GM18520 (cell line): ENCODE measurements at regions not wholly inside any gene's neighbourhood (a gene's known extent, or its start where the extent isn't known, plus 50 kb on each side); places are given as distances from the start of the nearest gene placed in this dataset.

Experiments
- ATAC-seq: cut with Tn5 transposase; IDR thresholded peaks from one replicate; pipeline ENCODE4 v1.9.1; 2021; ENCODE audit not compliant: unreplicated experiment

DNA sequence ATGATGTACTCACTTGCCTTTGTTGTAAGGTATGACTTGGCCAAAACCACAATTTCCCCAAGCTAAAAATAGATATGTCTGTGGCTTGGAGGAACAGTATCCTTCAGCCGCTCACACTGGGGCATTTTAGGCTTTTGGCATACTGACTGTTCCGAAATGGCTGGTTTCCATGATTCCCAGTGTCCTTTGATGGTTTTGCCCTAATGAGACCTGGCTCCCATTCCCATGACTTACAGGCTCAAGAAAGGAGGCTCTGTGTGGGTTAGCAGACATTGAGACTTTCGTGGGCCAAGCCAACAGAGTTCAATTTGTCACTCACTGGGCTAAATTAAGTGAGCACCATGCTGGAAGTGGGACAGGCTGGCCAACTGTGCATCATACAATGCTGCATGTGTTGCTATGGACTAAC is 150.6 kb downstream of the CEP135 start:
- ATAC-seq = no peak

DNA sequence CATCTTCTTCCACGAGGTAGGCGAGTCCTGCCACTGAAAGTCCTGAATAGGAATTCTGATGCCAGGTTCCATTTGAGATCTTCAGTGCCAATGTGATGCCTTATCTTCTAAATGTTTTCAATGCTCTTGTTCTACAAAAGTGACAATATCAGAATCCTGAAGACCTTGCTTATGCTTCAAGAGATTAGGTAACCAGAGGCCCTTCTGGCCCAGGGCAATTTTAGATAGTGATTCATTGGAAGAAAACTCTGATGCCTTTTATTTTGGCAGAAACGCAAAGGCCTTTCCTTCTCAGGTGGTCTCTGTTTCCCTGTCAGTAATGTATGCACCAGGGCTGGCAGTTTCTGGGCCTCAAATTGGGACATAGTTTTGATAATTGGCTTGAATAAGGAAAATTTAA is 144.8 kb downstream of the CEP135 start:
- no peak for ATAC-seq

DNA sequence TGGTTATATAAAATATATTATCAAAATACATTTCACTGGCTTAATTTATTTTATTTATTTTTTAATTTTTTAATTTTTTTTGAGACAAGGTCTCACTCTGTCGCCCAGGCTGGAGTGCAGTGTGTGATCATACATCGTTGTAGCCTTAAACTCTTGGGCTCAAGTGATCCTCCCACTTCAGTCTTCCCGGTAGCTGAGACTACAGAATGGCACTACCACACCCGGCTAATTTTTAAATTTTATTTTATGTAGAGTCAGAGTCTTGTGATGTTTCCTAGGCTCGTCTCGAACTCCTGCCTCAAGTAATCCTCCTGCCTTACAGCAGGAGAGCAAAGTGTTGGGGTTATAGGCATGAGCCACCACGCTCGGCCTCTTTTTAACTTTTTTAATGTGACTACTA is 143.8 kb downstream of the CEP135 start:
- ATAC-seq = no peak

DNA sequence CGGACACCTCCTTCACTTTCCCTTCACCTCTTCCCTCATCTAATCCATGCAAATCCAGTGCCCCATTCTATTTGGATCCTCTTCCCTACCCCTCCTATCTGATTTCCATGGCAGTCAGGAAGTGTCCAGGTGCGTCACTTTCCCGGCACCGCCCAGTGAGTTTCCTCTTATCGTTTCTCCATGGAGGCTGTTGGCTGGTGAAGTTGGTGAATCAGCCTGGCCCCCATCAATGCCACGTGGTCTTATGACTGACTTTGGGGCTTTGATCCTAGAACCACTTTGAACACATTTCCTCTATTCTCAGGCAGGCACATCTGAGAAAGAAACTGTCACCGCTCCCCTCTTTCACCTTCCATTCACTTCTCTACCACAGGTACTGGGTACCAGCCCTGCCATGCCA is 137.8 kb downstream of the CEP135 start:
- no peak for ATAC-seq

DNA sequence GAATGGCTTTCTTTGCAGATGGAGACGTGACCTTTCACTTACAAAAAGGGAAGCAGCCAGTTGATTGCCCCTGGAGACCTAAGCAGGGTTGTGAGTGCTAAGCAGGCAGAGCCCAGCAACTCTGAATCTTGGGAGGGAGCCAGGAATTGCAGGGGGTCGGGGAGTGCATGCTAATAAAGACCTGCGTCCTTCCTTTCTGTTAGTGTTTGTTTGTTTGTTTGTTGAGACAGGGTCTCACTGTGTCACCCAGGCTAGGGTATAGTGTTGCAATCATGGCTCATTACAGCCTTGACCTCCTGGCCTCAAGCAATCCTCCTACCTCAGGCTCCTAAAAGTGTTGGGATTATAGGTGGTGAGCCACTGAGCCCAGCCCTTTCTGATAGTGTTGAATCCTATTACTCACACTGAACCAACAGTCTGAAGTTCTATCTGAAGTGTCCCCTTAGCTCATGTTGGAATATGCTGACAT is 137.4 kb downstream of the CEP135 start:
- ATAC-seq = no peak

DNA sequence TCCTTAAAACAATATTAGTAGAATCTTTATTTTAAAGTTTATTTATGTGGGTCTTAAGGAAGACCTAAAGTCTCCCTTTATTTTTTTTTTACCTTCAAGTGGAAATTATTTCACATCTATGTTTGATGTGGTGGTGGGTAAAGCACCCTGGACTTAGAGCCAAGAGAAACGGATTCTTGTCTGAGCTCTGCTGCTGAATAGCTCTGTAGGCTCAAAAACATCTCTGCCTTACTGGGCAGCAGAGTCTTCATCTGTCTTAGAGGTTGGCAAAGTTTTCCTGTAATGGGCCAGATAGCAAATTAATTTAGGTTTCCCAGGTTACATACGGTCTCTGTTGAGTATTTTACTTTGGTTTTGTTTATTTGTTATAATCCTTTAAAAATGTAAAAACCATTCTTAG is 136.5 kb downstream of the CEP135 start:
- no peak for ATAC-seq

DNA sequence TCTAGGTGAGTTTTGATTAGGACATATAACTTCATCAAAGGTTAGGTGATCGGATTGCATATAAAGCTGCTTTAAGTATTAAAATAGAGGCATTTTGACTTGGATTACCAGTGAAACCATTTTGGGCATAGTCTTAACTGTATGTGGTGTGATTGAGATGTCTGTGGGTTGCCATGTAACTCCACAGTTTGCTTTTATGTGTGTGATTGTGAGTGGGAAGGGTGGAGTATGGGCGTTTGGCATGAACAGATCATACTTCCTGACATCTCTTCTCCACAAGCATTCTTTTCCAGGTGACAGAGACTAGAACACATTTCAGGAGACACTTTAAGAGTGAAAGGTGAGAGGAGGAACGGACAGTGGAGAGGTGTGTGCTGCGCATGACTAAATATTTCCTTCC is 136.1 kb downstream of the CEP135 start:
- ATAC-seq = no peak
